Calu3 (cell line): ENCODE measurements at regions not wholly inside any gene's neighbourhood (a gene's known extent, or its start where the extent isn't known, plus 50 kb on each side); places are given as distances from the start of the nearest gene placed in this dataset.

Experiments
- BruUV-seq: library from RNA; stranded (reverse); fragments of 400-500 nt; replicated peaks from 2 replicates; lab custom pipeline; 2021; lab: Mats Ljungman, UMichigan
- CTCF ChIA-PET: fragments of 300-600 bp; sonication (Branson Sonifier 250); formaldehyde crosslinking; loops from one replicate; lab custom pipeline; 2022; ENCODE audit warnings: antibody characterized with exemption; lab: Charles Lee
- DNase-seq: peaks from one replicate; pipeline ENCODE4 v3.0.0; 2022
- H3K27ac Mint-ChIP-seq: one replicate; pipeline ENCODE4 v1.8.0; 2022; ENCODE audit warnings: mixed read lengths; ENCODE audit not compliant: unreplicated experiment
- H3K27me3 Mint-ChIP-seq: one replicate; pipeline ENCODE4 v1.8.0; 2022; ENCODE audit warnings: mixed read lengths; ENCODE audit not compliant: unreplicated experiment
- H3K36me3 Mint-ChIP-seq: one replicate; pipeline ENCODE4 v1.8.0; 2022; ENCODE audit warnings: mild to moderate bottlenecking, moderate library complexity, mixed read lengths; ENCODE audit not compliant: insufficient read depth, unreplicated experiment
- H3K4me1 Mint-ChIP-seq: one replicate; pipeline ENCODE4 v1.8.0; 2022; ENCODE audit warnings: mild to moderate bottlenecking, low read depth, mixed read lengths; ENCODE audit not compliant: unreplicated experiment
- H3K4me3 Mint-ChIP-seq: one replicate; pipeline ENCODE4 v1.8.0; 2022; ENCODE audit warnings: mild to moderate bottlenecking, low read depth, moderate library complexity, mixed read lengths; ENCODE audit not compliant: unreplicated experiment
- H3K9me3 Mint-ChIP-seq: one replicate; pipeline ENCODE4 v1.8.0; 2022; ENCODE audit warnings: low read depth, mixed read lengths; ENCODE audit not compliant: unreplicated experiment
- CTCF ChIP-seq: fragments of 200-600 bp; IDR thresholded peaks from one replicate; pipeline ENCODE4 v1.8.0; 2022; ENCODE audit warnings: antibody characterized with exemption; ENCODE audit not compliant: unreplicated experiment
- intact Hi-C: fragments of 100-400 bp; cut with micrococcal nuclease; formaldehyde crosslinking; loops from one replicate; pipeline ENCODE4 v1.10.0; 2022; ENCODE audit not compliant: unreplicated experiment

GRCh38 chr6:166058064-166058739 lies 109.4 kb downstream of the TBXT start:
- peaks cover 15% of the 10 kb centered on the region for H3K4me1 Mint-ChIP-seq

DNA sequence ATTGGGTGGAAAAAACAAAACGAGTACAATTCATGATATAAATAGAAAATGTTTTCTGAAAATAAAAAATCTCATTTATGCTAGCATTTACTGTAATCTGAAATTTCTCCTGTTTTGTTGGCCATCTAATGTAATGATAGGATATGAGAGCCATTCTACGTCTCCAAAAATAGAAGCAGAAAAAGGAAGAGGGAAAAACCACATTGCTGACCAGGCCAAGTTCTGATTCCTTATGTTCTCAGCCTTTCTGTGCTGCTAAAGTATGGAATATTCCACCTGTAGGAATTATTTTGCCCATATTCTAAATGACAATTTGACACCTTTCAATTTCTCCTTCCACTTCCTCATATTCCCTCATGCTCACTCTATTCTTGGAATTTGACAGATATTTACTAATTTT lies 110.2 kb downstream of the TBXT start:
- Mint-ChIP-seq H3K36me3 (no peaks in the 10 kb centered on the region), H3K27ac (peak overlapping the region; percentile 55), H3K4me3 (peak overlapping the region; percentile 27), H3K27me3 (no peaks in the 10 kb centered on the region), H3K4me1 (peaks cover 15% of the 10 kb centered on the region), H3K9me3 (peaks cover 11% of the 10 kb centered on the region)
- intact Hi-C loops, result no loop called here
- BruUV-seq, result no TSS peak
- CTCF ChIA-PET, result interaction anchor here (1.0 kb wide), 1 partner anchor 52 kb away, joined by 4 read pairs; no protein-coding TSS in a partner anchor
- TF ChIP-seq CTCF, result no peak
- DNase-seq, result no peak

More at GRCh38 chr6:166058064-166058739, 109.4 kb downstream of the TBXT start:
- CTCF ChIA-PET, result interaction anchor here (0.5 to 1.0 kb wide), 9 partner anchors 9 to 980 kb away, joined by 3 to 6 read pairs (median 4); no protein-coding TSS in a partner anchor
- peak overlapping the region; percentile 55 for H3K27ac Mint-ChIP-seq
- peaks cover 11% of the 10 kb centered on the region for H3K9me3 Mint-ChIP-seq
- no peaks in the 10 kb centered on the region for H3K27me3 Mint-ChIP-seq
- no peaks in the 10 kb centered on the region for H3K36me3 Mint-ChIP-seq
- TF ChIP-seq CTCF, result no peak
- H3K4me3 Mint-ChIP-seq, result peak overlapping the region; percentile 27
- no TSS peak for BruUV-seq
- intact Hi-C loops, result no loop called here
- DNase-seq, result peak; percentile 66

DNA sequence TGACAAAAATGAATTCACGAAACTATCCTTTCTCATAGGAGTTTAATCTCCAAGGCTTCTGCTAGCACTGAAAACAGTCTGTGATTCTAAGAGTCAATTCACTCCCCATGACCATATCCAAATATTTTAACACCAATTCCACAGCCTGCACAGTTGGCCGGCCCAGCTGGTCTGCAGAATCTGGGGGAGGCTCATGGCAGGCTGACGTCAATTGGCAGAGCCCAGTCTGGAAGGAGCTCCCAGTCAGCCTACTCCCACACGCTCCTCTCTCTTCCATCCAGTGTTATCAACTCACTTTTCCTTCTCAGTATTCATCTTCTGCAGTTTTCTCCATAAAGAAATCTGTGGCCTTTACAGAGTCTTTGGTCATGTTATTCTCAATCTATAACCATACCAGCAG lies 111.0 kb downstream of the TBXT start:
- DNase-seq, result no peak
- Mint-ChIP-seq H3K4me1 (peaks cover 15% of the 10 kb centered on the region), H3K27ac (no peak overlapping the region), H3K36me3 (no peaks in the 10 kb centered on the region), H3K27me3 (no peaks in the 10 kb centered on the region), H3K9me3 (peaks cover 14% of the 10 kb centered on the region), H3K4me3 (no peak overlapping the region)
- TF ChIP-seq CTCF, result no peak
- CTCF ChIA-PET, result no interaction called here
- no TSS peak for BruUV-seq
- intact Hi-C loops, result no loop called here

- no peak for DNase-seq
- no TSS peak for BruUV-seq
- no peaks in the 10 kb centered on the region for H3K36me3 Mint-ChIP-seq
- peaks cover 14% of the 10 kb centered on the region for H3K9me3 Mint-ChIP-seq
- intact Hi-C loops, result no loop called here
- CTCF ChIA-PET, result no interaction called here
- TF ChIP-seq CTCF, result no peak
- no peak overlapping the region for H3K27ac Mint-ChIP-seq
- H3K4me1 Mint-ChIP-seq, result peaks cover 15% of the 10 kb centered on the region
- no peaks in the 10 kb centered on the region for H3K27me3 Mint-ChIP-seq
- H3K4me3 Mint-ChIP-seq, result no peak overlapping the region
Observed at GRCh38 chr6:166055801-166056200, 111.8 kb downstream of the TBXT start.
